Tibial nerve (tissue), 4 donors: ENCODE measurements at regions not wholly inside any gene's neighbourhood (a gene's known extent, or its start where the extent isn't known, plus 50 kb on each side); places are given as distances from the start of the nearest gene placed in this dataset.
"Not testable (repeated sequence)": the region's sequence is repeated elsewhere in the genome, so short reads cannot be mapped to it uniquely, and the experiment has no call there.

Source experiments
- DNase-seq, 2 donors: peaks; one replicate each; pipeline ENCODE4 v3.0.0-alpha.2; 2019; ENCODE audit warnings: low spot score in 2 of 2
- H3K27ac ChIP-seq, 4 donors: fragments of 200-600 bp; sonication (generic) in 3 of 4; one replicate each; pipeline ENCODE4 v1.5.1; 2017 to 2019; ENCODE audit warnings: mild to moderate bottlenecking in 1 of 4
- H3K27me3 ChIP-seq, 2 donors: fragments of 200-600 bp; sonication (generic) in 1 of 2; one replicate each; pipeline versions ENCODE4 v1.5.1 to v1.6.0; 2017 to 2019
- H3K36me3 ChIP-seq, 3 donors: fragments of 200-600 bp; sonication (generic); one replicate each; pipeline ENCODE4 v1.5.1; 2018 to 2019
- H3K4me1 ChIP-seq, 4 donors: fragments of 200-600 bp; sonication (generic) in 3 of 4; one replicate each; pipeline ENCODE4 v1.5.1; 2017 to 2019
- H3K4me3 ChIP-seq, 4 donors: fragments of 200-600 bp; sonication (generic) in 3 of 4; one replicate each; pipeline ENCODE4 v1.5.1; 2017 to 2019; ENCODE audit warnings: mild to moderate bottlenecking in 1 of 4, moderate library complexity in 1 of 4
- H3K9me3 ChIP-seq, 4 donors: fragments of 200-600 bp; sonication (generic) in 3 of 4; one replicate each; pipeline ENCODE4 v1.5.1; 2017 to 2019
- EP300 ChIP-seq, 2 donors: sonication (generic); formaldehyde crosslinking; IDR thresholded peaks; one replicate each; pipeline ENCODE4 v1.6.1; 2017; ENCODE audit warnings: antibody characterized with exemption in 2 of 2, mild to moderate bottlenecking in 1 of 2
- POLR2A ChIP-seq, 2 donors: fragments of 450-650 bp; IDR thresholded peaks; one replicate each; pipeline ENCODE4 v1.6.1; 2017; ENCODE audit warnings: antibody characterized with exemption in 2 of 2, mild to moderate bottlenecking in 2 of 2, moderate library complexity in 2 of 2
- WGBS, 2 donors: methylation state at CpG; one replicate each; pipeline ENCODE4 v1.1.5; 2018; 5-methylcytosine and 5-hydroxymethylcytosine counted together
- TF ChIP-seq, protein P1 (sequence below), 5 experiments: fragments of 200-600 bp in 3 of 5; fragments of 450-650 bp in 2 of 5; sonication (generic) in 3 of 5; IDR thresholded peaks; one replicate each; pipeline ENCODE4 v1.5.1; 2016 to 2019; ENCODE audit warnings: antibody characterized with exemption in 5 of 5, mild to moderate bottlenecking in 3 of 5, moderate library complexity in 2 of 5

DNA sequence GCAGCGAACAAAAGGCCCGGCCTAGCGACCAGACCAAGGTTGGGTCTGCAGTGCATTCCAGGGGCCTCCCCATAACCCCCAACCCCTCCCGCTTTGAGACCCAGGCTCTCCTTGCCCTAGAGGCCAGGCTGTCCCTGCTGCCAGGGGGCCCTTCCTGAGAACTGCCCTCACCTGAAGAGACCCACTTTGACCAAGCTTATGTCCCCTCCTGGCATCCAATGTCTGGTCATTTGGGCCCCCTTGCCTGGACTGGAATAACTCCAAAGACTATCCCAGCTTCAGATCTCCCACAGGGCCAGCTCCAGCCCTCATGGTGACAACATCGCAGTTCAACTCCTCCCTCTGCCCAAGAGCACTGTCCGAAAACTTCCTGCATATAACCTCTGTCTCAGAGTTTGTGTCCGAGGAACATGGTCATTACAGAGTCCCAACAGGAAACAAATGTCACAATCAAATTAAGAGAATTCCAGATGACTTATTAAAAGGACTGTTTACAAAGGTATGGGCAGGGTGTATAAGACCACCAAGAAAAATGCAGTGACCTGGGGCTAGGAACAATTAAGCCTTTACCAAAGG is 125.0 kb downstream of the BANF2 start:
- Histone ChIP-seq H3K27ac (no peak overlapping the region), H3K4me1 (peaks cover 0 to 3% (median 1%) of the 10 kb centered on the region in 4 donors), H3K36me3 (no peaks in the 10 kb centered on the region), H3K4me3 (no peak overlapping the region), H3K27me3 (no peaks in the 10 kb centered on the region), H3K9me3 (no peaks in the 10 kb centered on the region)
- DNase-seq, result no peak
- TF ChIP-seq EP300 (IDR thresholded peaks at IDR 0.05) (no peak), POLR2A (IDR thresholded peaks at IDR 0.05) (no peak)
- TF ChIP-seq, protein P1, sequence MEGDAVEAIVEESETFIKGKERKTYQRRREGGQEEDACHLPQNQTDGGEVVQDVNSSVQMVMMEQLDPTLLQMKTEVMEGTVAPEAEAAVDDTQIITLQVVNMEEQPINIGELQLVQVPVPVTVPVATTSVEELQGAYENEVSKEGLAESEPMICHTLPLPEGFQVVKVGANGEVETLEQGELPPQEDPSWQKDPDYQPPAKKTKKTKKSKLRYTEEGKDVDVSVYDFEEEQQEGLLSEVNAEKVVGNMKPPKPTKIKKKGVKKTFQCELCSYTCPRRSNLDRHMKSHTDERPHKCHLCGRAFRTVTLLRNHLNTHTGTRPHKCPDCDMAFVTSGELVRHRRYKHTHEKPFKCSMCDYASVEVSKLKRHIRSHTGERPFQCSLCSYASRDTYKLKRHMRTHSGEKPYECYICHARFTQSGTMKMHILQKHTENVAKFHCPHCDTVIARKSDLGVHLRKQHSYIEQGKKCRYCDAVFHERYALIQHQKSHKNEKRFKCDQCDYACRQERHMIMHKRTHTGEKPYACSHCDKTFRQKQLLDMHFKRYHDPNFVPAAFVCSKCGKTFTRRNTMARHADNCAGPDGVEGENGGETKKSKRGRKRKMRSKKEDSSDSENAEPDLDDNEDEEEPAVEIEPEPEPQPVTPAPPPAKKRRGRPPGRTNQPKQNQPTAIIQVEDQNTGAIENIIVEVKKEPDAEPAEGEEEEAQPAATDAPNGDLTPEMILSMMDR (IDR thresholded peaks at IDR 0.05), result no peak
- 82 to 89% methylated on average over 7 of the region's 7 CpGs for WGBS, 2 donors

DNA sequence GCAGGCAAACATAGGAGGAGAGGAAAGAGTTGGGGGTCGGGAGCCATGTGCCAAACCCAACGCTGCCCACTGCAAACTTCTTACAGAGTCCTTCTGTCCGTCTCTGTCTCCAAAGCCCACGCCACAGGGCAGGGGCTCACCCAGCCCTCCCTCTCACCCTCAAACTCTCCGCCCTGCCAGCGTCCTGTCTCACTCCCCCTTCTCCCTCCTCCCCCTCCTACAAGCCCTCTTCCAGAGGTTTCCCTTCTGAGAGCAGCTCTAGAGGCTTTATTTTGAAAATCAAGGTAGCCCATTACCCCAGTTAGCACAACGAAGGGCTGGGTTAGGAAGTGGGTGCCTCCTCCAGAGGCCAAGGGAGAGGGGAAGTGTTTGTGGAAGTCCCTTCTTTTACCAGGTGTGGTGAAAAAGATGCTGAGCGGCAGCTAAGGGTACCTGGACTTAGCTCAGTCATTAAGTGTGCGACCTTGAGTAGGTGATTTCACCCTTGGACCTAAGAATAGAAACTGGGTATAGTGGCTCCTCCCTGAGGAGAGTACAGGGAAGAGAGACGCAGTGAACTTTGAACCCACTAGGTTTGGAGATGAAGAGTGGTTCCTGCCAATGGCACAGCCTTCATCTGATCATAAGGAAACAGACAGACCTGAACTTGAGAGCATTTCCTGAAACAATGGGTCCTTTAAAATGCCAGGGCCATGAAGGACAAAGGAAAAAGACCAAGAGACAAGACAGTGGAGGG is 123.8 kb downstream of the BANF2 start:
- 65 to 70% methylated on average over 10 of the region's 10 CpGs for WGBS, 2 donors
- TF ChIP-seq POLR2A (IDR thresholded peaks at IDR 0.05) (no peak), EP300 (IDR thresholded peaks at IDR 0.05) (no peak)
- TF ChIP-seq, protein P1 (IDR thresholded peaks at IDR 0.05), result no peak

DNA sequence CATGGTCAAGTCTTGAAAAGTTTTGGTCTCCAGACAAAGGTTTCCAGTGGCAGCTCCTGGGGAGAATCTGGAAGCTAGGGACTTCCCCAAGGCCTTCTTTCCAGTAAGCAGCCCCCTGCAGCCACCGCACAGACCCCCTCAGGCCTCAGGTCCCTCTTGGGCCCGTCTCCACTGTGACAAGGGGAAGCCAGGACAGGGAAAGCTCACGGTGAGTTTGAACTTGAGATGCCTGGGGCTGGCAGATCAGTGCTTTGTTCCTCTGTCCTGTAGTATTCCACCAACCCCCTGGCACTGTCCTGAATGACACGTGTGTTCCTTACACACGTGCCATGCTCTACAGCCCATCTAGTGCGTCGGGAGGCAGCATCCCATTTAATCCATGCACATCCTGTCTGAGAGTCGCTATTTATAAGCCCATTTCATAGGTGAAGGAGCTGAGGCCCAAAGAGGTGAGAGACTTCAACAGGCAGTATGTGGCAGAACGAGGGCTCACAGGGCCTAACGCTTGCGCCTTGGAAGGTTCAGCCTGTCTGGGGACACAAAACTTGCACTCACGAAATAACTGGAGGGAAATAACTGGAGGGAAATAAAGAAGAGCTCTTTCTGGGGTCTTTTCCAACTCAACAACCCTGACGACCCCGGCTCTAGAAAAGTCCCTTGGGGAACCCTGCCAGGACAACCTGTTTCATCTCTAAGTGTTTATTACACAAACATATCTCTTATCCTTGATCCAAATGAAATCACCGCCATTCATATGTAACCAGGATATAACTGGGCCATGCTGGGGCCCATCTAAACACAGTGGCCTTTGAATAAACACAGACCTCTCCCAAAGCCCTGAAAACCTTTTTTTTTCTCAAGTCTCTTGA is 123.0 kb downstream of the BANF2 start:
- 80 to 87% methylated on average over 15 of the region's 15 CpGs for WGBS, 2 donors
- peak overlapping the region in 1 of 4 donors; percentile 24 for H3K27ac ChIP-seq
- no peak for DNase-seq

More for the DNA sequence above, 123.8 kb downstream of the BANF2 start:
- no peak for DNase-seq
- H3K27me3 ChIP-seq, result no peaks in the 10 kb centered on the region
- peaks cover 0 to 6% (median 0%) of the 10 kb centered on the region in 4 donors for H3K9me3 ChIP-seq
- peak overlapping the region in 1 of 4 donors; percentile 24 for H3K27ac ChIP-seq
- no peaks in the 10 kb centered on the region for H3K36me3 ChIP-seq
- H3K4me1 ChIP-seq, result peaks cover 0 to 3% (median 1%) of the 10 kb centered on the region in 4 donors
- no peak overlapping the region for H3K4me3 ChIP-seq

DNA sequence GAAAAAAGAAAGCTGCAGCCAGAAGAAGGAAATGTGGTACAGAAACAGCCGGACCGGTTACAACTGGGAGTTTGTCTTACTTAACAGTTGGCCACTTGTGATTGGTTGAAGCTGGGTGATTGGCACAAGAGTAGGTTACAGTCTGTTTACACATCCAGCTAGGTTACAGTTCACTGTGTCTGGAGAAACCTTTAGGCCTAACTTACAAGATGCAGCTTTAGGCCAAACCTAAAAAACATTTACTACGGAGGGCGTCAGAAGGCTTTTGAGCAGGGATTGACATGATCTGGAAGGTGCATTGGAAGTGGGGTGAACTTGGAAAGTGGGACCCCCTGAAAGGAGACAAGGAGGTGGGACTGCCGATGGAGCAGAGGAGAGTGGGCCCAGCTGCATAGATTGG is 122.3 kb downstream of the BANF2 start:
- no peak overlapping the region for H3K4me3 ChIP-seq
- H3K4me1 ChIP-seq, result peaks cover 0 to 3% (median 1%) of the 10 kb centered on the region in 4 donors
- 50 to 60% methylated on average over 5 of the region's 5 CpGs for WGBS, 2 donors
- TF ChIP-seq, protein P1 (IDR thresholded peaks at IDR 0.05), result no peak
- TF ChIP-seq EP300 (IDR thresholded peaks at IDR 0.05), result no peak
- no peak for TF ChIP-seq POLR2A (IDR thresholded peaks at IDR 0.05)
- H3K36me3 ChIP-seq, result no peaks in the 10 kb centered on the region
- peaks cover 0 to 6% (median 0%) of the 10 kb centered on the region in 4 donors for H3K9me3 ChIP-seq
- H3K27ac ChIP-seq, result no peak overlapping the region
- no peak for DNase-seq
- no peaks in the 10 kb centered on the region for H3K27me3 ChIP-seq

More for the DNA sequence above, 123.0 kb downstream of the BANF2 start:
- Histone ChIP-seq H3K36me3 (no peaks in the 10 kb centered on the region), H3K4me1 (peaks cover 0 to 3% (median 1%) of the 10 kb centered on the region in 4 donors), H3K27me3 (no peaks in the 10 kb centered on the region), H3K4me3 (no peak overlapping the region), H3K9me3 (peaks cover 0 to 6% (median 0%) of the 10 kb centered on the region in 4 donors)
- TF ChIP-seq EP300 (IDR thresholded peaks at IDR 0.05), result no peak
- TF ChIP-seq, protein P1 (IDR thresholded peaks at IDR 0.05), result no peak
- no peak for TF ChIP-seq POLR2A (IDR thresholded peaks at IDR 0.05)

DNA sequence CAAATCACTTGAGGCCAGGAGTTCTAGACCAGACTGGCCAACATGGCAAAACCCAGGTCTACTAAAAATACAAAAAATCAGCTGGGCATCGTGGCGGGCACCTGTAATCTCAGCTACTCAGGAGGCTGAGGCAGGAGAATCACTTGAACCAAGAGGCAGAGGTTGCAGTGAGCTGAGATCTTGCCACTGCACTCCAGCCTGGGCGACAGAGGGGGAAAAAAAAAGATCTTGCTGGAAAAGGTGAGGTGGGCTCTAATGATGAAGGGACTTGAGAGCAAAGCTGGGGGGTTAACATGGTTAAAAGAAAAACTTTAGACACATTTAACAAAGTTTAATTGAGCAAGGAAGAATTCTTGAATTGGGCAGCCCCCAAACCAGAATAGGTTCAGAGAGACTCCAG is 121.8 kb downstream of the BANF2 start:
- H3K36me3 ChIP-seq, H3K4me1 ChIP-seq, DNase-seq, H3K27me3 ChIP-seq, H3K4me3 ChIP-seq, H3K9me3 ChIP-seq, H3K27ac ChIP-seq: not testable (repeated sequence)
- 93 to 97% methylated on average over 3 of the region's 3 CpGs for WGBS, 2 donors
